ENCODE measurements at regions not wholly inside any gene's neighbourhood (a gene's known extent, or its start where the extent isn't known, plus 50 kb on each side); places are given as distances from the start of the nearest gene placed in this dataset.
"Not testable (repeated sequence)": the region's sequence is repeated elsewhere in the genome, so short reads cannot be mapped to it uniquely, and the experiment has no call there.

GRCh38 chr5:163695830-163696578, 190.6 kb downstream of the MAT2B start:
- DNase-seq (ENCODE audit: low read depth, low spot score), result peak; percentile 84

- DNase-seq (ENCODE audit: low read depth, low spot score), result no peak
These were observed 191.1 kb downstream of the MAT2B start for GRCh38 chr5:163696579-163696887.

GRCh38 chr5:163706053-163706771, 200.8 kb downstream of the MAT2B start:
- no peak for DNase-seq (ENCODE audit: low read depth, low spot score)

GRCh38 chr5:163712011-163712410, 206.6 kb downstream of the MAT2B start:
- no peak for DNase-seq (ENCODE audit: low read depth, low spot score)

GRCh38 chr5:163718272-163718671, 212.9 kb downstream of the MAT2B start:
- no peak for DNase-seq (ENCODE audit: low read depth, low spot score)

- DNase-seq (ENCODE audit: low read depth, low spot score), result no peak
These were observed 218.9 kb downstream of the MAT2B start for GRCh38 chr5:163724305-163724704.

- no peak for DNase-seq (ENCODE audit: low read depth, low spot score)
These were observed 221.6 kb downstream of the MAT2B start for GRCh38 chr5:163727028-163727427.

GRCh38 chr5:163730206-163730756, 224.9 kb downstream of the MAT2B start:
- DNase-seq (ENCODE audit: low read depth, low spot score), result no peak

GRCh38 chr5:163731256-163731655, 225.8 kb downstream of the MAT2B start:
- DNase-seq (ENCODE audit: low read depth, low spot score), result no peak

GRCh38 chr5:163735069-163735468, 229.7 kb downstream of the MAT2B start:
- DNase-seq (ENCODE audit: low read depth, low spot score), result no peak

- no peak for DNase-seq (ENCODE audit: low read depth, low spot score)
These were observed 242.2 kb downstream of the MAT2B start for GRCh38 chr5:163747586-163747985.

- no peak for DNase-seq (ENCODE audit: low read depth, low spot score)
These were observed 243.5 kb downstream of the MAT2B start for GRCh38 chr5:163748934-163749333.

- not testable (repeated sequence) for DNase-seq (ENCODE audit: low read depth, low spot score)
These were observed 245.0 kb downstream of the MAT2B start for GRCh38 chr5:163750415-163750814.

- DNase-seq (ENCODE audit: low read depth, low spot score), result no peak
These were observed 250.1 kb downstream of the MAT2B start for GRCh38 chr5:163755505-163755904.

GRCh38 chr5:163756170-163756569, 250.8 kb downstream of the MAT2B start:
- DNase-seq (ENCODE audit: low read depth, low spot score), result no peak

GRCh38 chr5:163757344-163757743, 251.9 kb downstream of the MAT2B start:
- DNase-seq (ENCODE audit: low read depth, low spot score), result no peak

- peak; percentile 12 for DNase-seq (ENCODE audit: low read depth, low spot score)
These were observed 252.9 kb downstream of the MAT2B start for GRCh38 chr5:163758283-163758711.

- no peak for DNase-seq (ENCODE audit: low read depth, low spot score)
These were observed 253.7 kb downstream of the MAT2B start for GRCh38 chr5:163759000-163759704.

- DNase-seq (ENCODE audit: low read depth, low spot score), result peak; percentile 79
These were observed 255.1 kb downstream of the MAT2B start for GRCh38 chr5:163760498-163760897.

- no peak for DNase-seq (ENCODE audit: low read depth, low spot score)
These were observed 261.7 kb downstream of the MAT2B start for GRCh38 chr5:163766936-163767670.

GRCh38 chr5:163770625-163771024, 265.2 kb downstream of the MAT2B start:
- no peak for DNase-seq (ENCODE audit: low read depth, low spot score)

- DNase-seq (ENCODE audit: low read depth, low spot score), result no peak
These were observed 266.8 kb downstream of the MAT2B start for GRCh38 chr5:163772241-163772640.
